Adipose tissue (tissue), 3 donors: ENCODE measurements at regions not wholly inside any gene's neighbourhood (a gene's known extent, or its start where the extent isn't known, plus 50 kb on each side); places are given as distances from the start of the nearest gene placed in this dataset.
"Not testable (repeated sequence)": the region's sequence is repeated elsewhere in the genome, so short reads cannot be mapped to it uniquely, and the experiment has no call there.

Experiments
- H3K27ac ChIP-seq: one replicate; pipeline ENCODE4 v1.5.1; 2013; ENCODE audit warnings: low read depth, low read length
- WGBS, 3 donors: extraction: QIAGEN DNeasy Blood & Tissue Kit; methylation state at CpG; one replicate each; pipeline ENCODE4 v1.1.7; 2013; 5-methylcytosine and 5-hydroxymethylcytosine counted together
- donor health status: healthy with polysubstance abuse.
- donor health status: Bipolar disorder and iron deficiency.
- donor health status: healthy.

GRCh38 chr1:55444667-55445066 is 229.5 kb upstream of the USP24 start:
- 66 to 72% (median 68%) methylated on average over 1 of the region's 1 CpG for WGBS, 3 donors
- H3K27ac ChIP-seq = no peak overlapping the region

GRCh38 chr1:55443175-55443915 is 228.2 kb upstream of the USP24 start:
- H3K27ac ChIP-seq = peak overlapping the region; percentile 68
- WGBS, 3 donors = 44 to 68% (median 58%) methylated on average over 7 of the region's 7 CpGs

GRCh38 chr1:55441489-55441888 is 226.3 kb upstream of the USP24 start:
- no peak overlapping the region for H3K27ac ChIP-seq
- WGBS, 3 donors = 78 to 92% (median 83%) methylated on average over 1 of the region's 1 CpG

- no peak overlapping the region for H3K27ac ChIP-seq
- WGBS, 3 donors = 0 to 45% (median 31%) methylated on average over 2 of the region's 2 CpGs
Observed at GRCh38 chr1:55437692-55438091, 222.5 kb upstream of the USP24 start.

- H3K27ac ChIP-seq = not testable (repeated sequence)
- WGBS, 3 donors = 53 to 83% (median 78%) methylated on average over 3 of the region's 3 CpGs
Observed at GRCh38 chr1:55430720-55431119, 215.6 kb upstream of the USP24 start.

GRCh38 chr1:55430206-55430605 is 215.0 kb upstream of the USP24 start:
- not testable (repeated sequence) for H3K27ac ChIP-seq
- 76 to 93% (median 91%) methylated on average over 8 of the region's 8 CpGs for WGBS, 3 donors

- no peak overlapping the region for H3K27ac ChIP-seq
- WGBS, 3 donors = 49 to 72% (median 70%) methylated on average over 9 of the region's 9 CpGs
Observed at GRCh38 chr1:55428944-55429931, 214.1 kb upstream of the USP24 start.

GRCh38 chr1:55428231-55428630 is 213.1 kb upstream of the USP24 start:
- H3K27ac ChIP-seq = no peak overlapping the region
- WGBS, 3 donors = 81 to 96% (median 95%) methylated on average over 4 of the region's 4 CpGs

GRCh38 chr1:55427606-55428005 is 212.4 kb upstream of the USP24 start:
- WGBS, 3 donors = 68 to 78% (median 76%) methylated on average over 4 of the region's 4 CpGs
- H3K27ac ChIP-seq = no peak overlapping the region

- WGBS, 3 donors = 38 to 89% (median 82%) methylated on average over 2 of the region's 2 CpGs
- H3K27ac ChIP-seq = no peak overlapping the region
Observed at GRCh38 chr1:55426619-55427018, 211.5 kb upstream of the USP24 start.

- 64 to 72% (median 65%) methylated on average over 5 of the region's 5 CpGs for WGBS, 3 donors
- H3K27ac ChIP-seq = no peak overlapping the region
Observed at GRCh38 chr1:55426156-55426555, 211.0 kb upstream of the USP24 start.

- no peak overlapping the region for H3K27ac ChIP-seq
- WGBS, 3 donors = 90 to 95% (median 90%) methylated on average over 9 of the region's 9 CpGs
Observed at GRCh38 chr1:55425310-55425930, 210.3 kb upstream of the USP24 start.

- no peak overlapping the region for H3K27ac ChIP-seq
- 68 to 78% (median 77%) methylated on average over 1 of the region's 1 CpG for WGBS, 3 donors
Observed at GRCh38 chr1:55423376-55423775, 208.2 kb upstream of the USP24 start.

- no peak overlapping the region for H3K27ac ChIP-seq
- 60 to 66% (median 60%) methylated on average over 3 of the region's 3 CpGs for WGBS, 3 donors
Observed at GRCh38 chr1:55420929-55421716, 206.0 kb upstream of the USP24 start.

- H3K27ac ChIP-seq = no peak overlapping the region
- 52 to 72% (median 72%) methylated on average over 2 of the region's 2 CpGs for WGBS, 3 donors
Observed at GRCh38 chr1:55420026-55420425, 204.9 kb upstream of the USP24 start.

GRCh38 chr1:55418208-55419000 is 203.2 kb upstream of the USP24 start:
- H3K27ac ChIP-seq = no peak overlapping the region
- 85 to 93% (median 93%) methylated on average over 10 of the region's 10 CpGs for WGBS, 3 donors

GRCh38 chr1:55416164-55416842 is 201.1 kb upstream of the USP24 start:
- 94 to 95% (median 95%) methylated on average over 2 of the region's 2 CpGs for WGBS, 3 donors
- no peak overlapping the region for H3K27ac ChIP-seq
